ENCODE measurements at regions not wholly inside any gene's neighbourhood (a gene's known extent, or its start where the extent isn't known, plus 50 kb on each side); places are given as distances from the start of the nearest gene placed in this dataset.
A peak's percentile ranks its signal among the peaks of the same experiment; 100 is the strongest.

- DNase-seq, result no peak
Measured at GRCh38 chr5:109917154-109917546, 227.4 kb downstream of the MAN2A1 start.

- no peak for DNase-seq
Measured at GRCh38 chr5:109917966-109918365, 228.2 kb downstream of the MAN2A1 start.

- DNase-seq, result no peak
Measured at GRCh38 chr5:109920736-109921135, 231.0 kb downstream of the MAN2A1 start.

- DNase-seq, result peak; percentile 63
Measured at GRCh38 chr5:109921735-109922380, 232.1 kb downstream of the MAN2A1 start.

GRCh38 chr5:109922381-109922995 lies 232.8 kb downstream of the MAN2A1 start:
- DNase-seq, result no peak

- DNase-seq, result no peak
Measured at GRCh38 chr5:109923205-109923604, 233.5 kb downstream of the MAN2A1 start.

GRCh38 chr5:109924237-109925107 lies 234.7 kb downstream of the MAN2A1 start:
- DNase-seq, result no peak

- no peak for DNase-seq
Measured at GRCh38 chr5:109927639-109928038, 237.9 kb downstream of the MAN2A1 start.

GRCh38 chr5:109928046-109928445 lies 238.3 kb downstream of the MAN2A1 start:
- no peak for DNase-seq

- no peak for DNase-seq
Measured at GRCh38 chr5:109928811-109929210, 239.1 kb downstream of the MAN2A1 start.

- DNase-seq, result no peak
Measured at GRCh38 chr5:109929376-109929775, 239.6 kb downstream of the MAN2A1 start.

GRCh38 chr5:109929911-109930310 lies 240.2 kb downstream of the MAN2A1 start:
- no peak for DNase-seq

- DNase-seq, result no peak
Measured at GRCh38 chr5:109931049-109931780, 241.5 kb downstream of the MAN2A1 start.

GRCh38 chr5:109935833-109936490 lies 246.2 kb downstream of the MAN2A1 start:
- no peak for DNase-seq

- DNase-seq, result no peak
Measured at GRCh38 chr5:109936996-109937395, 247.3 kb downstream of the MAN2A1 start.

GRCh38 chr5:109937951-109938350 lies 248.2 kb downstream of the MAN2A1 start:
- DNase-seq, result no peak

GRCh38 chr5:109938453-109938852 lies 248.7 kb downstream of the MAN2A1 start:
- DNase-seq, result no peak

GRCh38 chr5:109939116-109939682 lies 249.5 kb downstream of the MAN2A1 start:
- DNase-seq, result no peak

- DNase-seq, result no peak
Measured at GRCh38 chr5:109942646-109943045, 252.9 kb downstream of the MAN2A1 start.

GRCh38 chr5:109943701-109944235 lies 254.0 kb downstream of the MAN2A1 start:
- no peak for DNase-seq

- DNase-seq, result no peak
Measured at GRCh38 chr5:109944461-109944860, 254.7 kb downstream of the MAN2A1 start.

- no peak for DNase-seq
Measured at GRCh38 chr5:109945097-109945678, 255.5 kb downstream of the MAN2A1 start.

Measured in activated T-cell treated with anti-CD3 and anti-CD28 coated beads, Interleukin-2, amount 50 U/mL, for 1 hour (primary cell).